SU-DHL-6 (cell line): ENCODE measurements at regions not wholly inside any gene's neighbourhood (a gene's known extent, or its start where the extent isn't known, plus 50 kb on each side); places are given as distances from the start of the nearest gene placed in this dataset.
"Not testable (repeated sequence)": the region's sequence is repeated elsewhere in the genome, so short reads cannot be mapped to it uniquely, and the experiment has no call there.

Experiments
- CTCF ChIP-seq: fragments of 200-600 bp; sonication (generic); IDR thresholded peaks from one replicate; pipeline ENCODE4 v1.5.1; 2017; ENCODE audit warnings: antibody characterized with exemption, mild to moderate bottlenecking, low read length, moderate library complexity; ENCODE audit not compliant: insufficient read depth, poor library complexity, severe bottlenecking
- EZH2phosphoT487 ChIP-seq: fragments of 200-600 bp; sonication (generic), shearing (Covaris generic); conservative IDR thresholded peaks from 2 replicates; pipeline ENCODE4 v1.6.1; 2018; ENCODE audit warnings: mild to moderate bottlenecking, antibody characterized with exemption, low read length, moderate library complexity, mixed read lengths

GRCh38 chr13:31607531-31607930 is 131.8 kb upstream of the RXFP2 start:
- TF ChIP-seq CTCF, EZH2phosphoT487: not testable (repeated sequence)
